Mucosa of descending colon (tissue), 3 donors: ENCODE measurements at regions not wholly inside any gene's neighbourhood (a gene's known extent, or its start where the extent isn't known, plus 50 kb on each side); places are given as distances from the start of the nearest gene placed in this dataset.

Experiments used
- ATAC-seq: fragments of 200-7000 bp; cut with Tn5 transposase; one replicate; pipeline ENCODE4 v1.9.1; 2020; ENCODE audit warnings: mild to moderate bottlenecking, moderate library complexity
- DNase-seq, 3 donors: peaks; one replicate each; pipeline ENCODE4 v3.0.0-alpha.2; 2020
- H3K36me3 ChIP-seq: fragments of 200-600 bp; one replicate; pipeline ENCODE4 v1.8.0; 2021; ENCODE audit warnings: low read depth, mild to moderate bottlenecking
- H3K4me1 ChIP-seq: fragments of 200-600 bp; one replicate; pipeline ENCODE4 v1.8.0; 2021; ENCODE audit warnings: low read depth, mild to moderate bottlenecking
- H3K4me3 ChIP-seq: fragments of 200-600 bp; one replicate; pipeline ENCODE4 v1.8.0; 2021; ENCODE audit warnings: mild to moderate bottlenecking
- H3K9me3 ChIP-seq: fragments of 200-600 bp; one replicate; pipeline ENCODE4 v1.8.0; 2021; ENCODE audit warnings: mild to moderate bottlenecking
- CTCF ChIP-seq: fragments of 200-600 bp; IDR thresholded peaks from one replicate; pipeline ENCODE4 v1.8.0; 2022; ENCODE audit warnings: antibody characterized with exemption, mild to moderate bottlenecking
- intact Hi-C, 2 donors: fragments of 100-400 bp; cut with DNase I in 1 of 2; cut with micrococcal nuclease in 1 of 2; formaldehyde crosslinking; loops; one replicate each; pipeline versions ENCODE4 v1.11.0 to v1.11.1; 2022; cut with DNase I, micrococcal nuclease
- donor health status: DM: no; HTN: no; CAD: no; lungs with moderate emphysema.
- donor health status: DM: no; HTN: no; CAD: no.
- donor health status: DM: no; HTN: yes; CAD: no.

GRCh38 chr5:5043346-5043745, 96.8 kb upstream of the ADAMTS16 start:
- intact Hi-C loops: no loop called here
- ATAC-seq: no peak
- H3K4me3 ChIP-seq: no peak overlapping the region
- no peak for DNase-seq
- H3K4me1 ChIP-seq: no peaks in the 10 kb centered on the region
- no peak for TF ChIP-seq CTCF
- H3K9me3 ChIP-seq: no peaks in the 10 kb centered on the region
- H3K36me3 ChIP-seq: no peaks in the 10 kb centered on the region

GRCh38 chr5:5044247-5044840, 95.8 kb upstream of the ADAMTS16 start:
- ATAC-seq (no peak), DNase-seq (no peak)
- H3K4me3 ChIP-seq: no peak overlapping the region
- no peak for TF ChIP-seq CTCF
- no peaks in the 10 kb centered on the region for H3K9me3 ChIP-seq
- H3K4me1 ChIP-seq: no peaks in the 10 kb centered on the region
- H3K36me3 ChIP-seq: no peaks in the 10 kb centered on the region
- intact Hi-C loops: no loop called here

DNA sequence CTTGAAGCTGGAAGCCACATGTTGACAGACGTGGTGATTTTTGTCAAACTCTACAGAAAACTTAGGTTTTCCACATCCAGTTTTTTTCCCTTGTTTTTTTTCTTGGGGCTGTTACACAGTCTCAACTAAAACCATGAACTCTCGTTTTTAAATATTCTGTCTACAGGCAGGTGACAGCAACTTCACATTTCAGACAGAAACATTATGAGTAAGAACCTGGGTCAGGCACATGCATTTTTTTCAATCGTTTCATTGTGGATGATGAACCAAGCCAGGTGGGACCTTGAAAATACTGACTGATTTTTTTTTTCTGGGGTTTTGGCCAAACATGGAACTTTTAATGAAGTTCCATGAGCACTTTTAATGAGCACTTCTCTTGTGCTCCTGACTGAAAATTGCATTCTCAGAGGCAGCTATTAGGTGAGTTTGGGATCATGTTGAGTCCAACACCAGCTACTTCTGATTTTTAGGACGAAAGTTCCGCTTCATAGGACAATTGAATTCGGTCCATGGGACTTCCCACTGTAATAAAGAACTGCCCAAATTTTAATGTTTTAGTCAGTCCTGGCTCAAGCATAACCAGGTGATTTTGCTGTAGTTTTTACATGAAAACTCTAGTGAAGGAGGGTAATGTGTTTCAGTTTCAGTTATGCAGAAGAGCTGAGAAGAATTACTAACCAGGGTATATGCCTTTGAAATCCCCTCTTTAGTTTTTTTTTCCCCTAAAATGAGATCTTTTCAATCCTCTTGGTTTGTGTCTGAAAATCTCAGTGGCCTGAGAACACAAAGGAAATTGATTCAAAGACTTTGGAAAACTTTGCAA, 93.2 kb upstream of the ADAMTS16 start:
- no peaks in the 10 kb centered on the region for H3K9me3 ChIP-seq
- ATAC-seq (no peak), DNase-seq (no peak)
- no peaks in the 10 kb centered on the region for H3K4me1 ChIP-seq
- no peaks in the 10 kb centered on the region for H3K36me3 ChIP-seq
- intact Hi-C loops: no loop called here
- H3K4me3 ChIP-seq: no peak overlapping the region
- TF ChIP-seq CTCF: no peak

GRCh38 chr5:5050801-5051200, 89.3 kb upstream of the ADAMTS16 start:
- no peaks in the 10 kb centered on the region for H3K9me3 ChIP-seq
- no peak overlapping the region for H3K4me3 ChIP-seq
- no peaks in the 10 kb centered on the region for H3K4me1 ChIP-seq
- intact Hi-C loops: no loop called here
- no peaks in the 10 kb centered on the region for H3K36me3 ChIP-seq
- DNase-seq (no peak), ATAC-seq (no peak)
- TF ChIP-seq CTCF: no peak

DNA sequence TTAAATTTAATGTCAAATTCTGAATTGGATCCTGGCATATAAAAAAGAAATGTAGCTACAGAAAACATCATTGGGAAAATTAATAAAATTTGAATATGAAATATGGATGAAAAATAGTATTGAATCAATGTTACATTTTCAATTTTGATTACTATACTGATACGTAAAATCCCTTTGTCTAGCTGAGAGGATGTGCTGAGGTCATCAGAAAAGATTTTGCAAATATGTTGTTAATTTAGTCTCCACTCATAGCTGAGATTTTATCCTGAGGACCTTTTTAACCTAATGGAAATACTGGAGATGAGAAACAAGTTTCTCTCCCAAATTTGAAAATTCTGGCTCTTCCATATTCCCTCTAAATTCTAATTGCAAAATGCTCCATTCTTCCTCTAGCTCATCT, 84.4 kb upstream of the ADAMTS16 start:
- Histone ChIP-seq H3K9me3 (no peaks in the 10 kb centered on the region), H3K36me3 (no peaks in the 10 kb centered on the region), H3K4me1 (no peaks in the 10 kb centered on the region), H3K4me3 (no peak overlapping the region)
- ATAC-seq: no peak
- intact Hi-C loops: no loop called here
- no peak for DNase-seq
- no peak for TF ChIP-seq CTCF
